ENCODE measurements at regions not wholly inside any gene's neighbourhood (a gene's known extent, or its start where the extent isn't known, plus 50 kb on each side); places are given as distances from the start of the nearest gene placed in this dataset.

- Histone ChIP-seq H3K9me3 (ENCODE audit: low read depth) (no peaks in the 10 kb centered on the region), H3K36me3 (replicated peaks; ENCODE audit: insufficient read depth, low read depth) (no peaks in the 10 kb centered on the region), H2AFZ (no peak overlapping the region), H4K20me1 (ENCODE audit: insufficient read depth, poor library complexity, severe bottlenecking) (no peaks in the 10 kb centered on the region), H3K4me2 (no peak overlapping the region), H3K9me2 (replicated peaks; ENCODE audit: insufficient read depth) (no peaks in the 10 kb centered on the region), H3K27me3 (no peaks in the 10 kb centered on the region), H3K79me2 (no peaks in the 10 kb centered on the region), H3K4me3 (no peak overlapping the region), H3K4me1 (ENCODE audit: insufficient read depth) (no peaks in the 10 kb centered on the region), H3K27ac (no peak overlapping the region)
- DNase-seq (ENCODE audit: low spot score), result no peak
- TF ChIP-seq EZH2phosphoT487 (IDR thresholded peaks at IDR 0.05; ENCODE audit: low read depth, severe bottlenecking, unreplicated experiment) (no peak), CTCF (IDR thresholded peaks at IDR 0.05; ENCODE audit: poor library complexity) (no peak), EZH2 (IDR thresholded peaks at IDR 0.05; ENCODE audit: borderline replicate concordance) (no peak)
- WGBS (ENCODE audit: low lambda C conversion rate, missing lambda C conversion rate), result 58% methylated on average over 3 of the region's 3 CpGs
Measured at GRCh38 chr5:109944461-109944860, 254.7 kb downstream of the MAN2A1 start.

DNA sequence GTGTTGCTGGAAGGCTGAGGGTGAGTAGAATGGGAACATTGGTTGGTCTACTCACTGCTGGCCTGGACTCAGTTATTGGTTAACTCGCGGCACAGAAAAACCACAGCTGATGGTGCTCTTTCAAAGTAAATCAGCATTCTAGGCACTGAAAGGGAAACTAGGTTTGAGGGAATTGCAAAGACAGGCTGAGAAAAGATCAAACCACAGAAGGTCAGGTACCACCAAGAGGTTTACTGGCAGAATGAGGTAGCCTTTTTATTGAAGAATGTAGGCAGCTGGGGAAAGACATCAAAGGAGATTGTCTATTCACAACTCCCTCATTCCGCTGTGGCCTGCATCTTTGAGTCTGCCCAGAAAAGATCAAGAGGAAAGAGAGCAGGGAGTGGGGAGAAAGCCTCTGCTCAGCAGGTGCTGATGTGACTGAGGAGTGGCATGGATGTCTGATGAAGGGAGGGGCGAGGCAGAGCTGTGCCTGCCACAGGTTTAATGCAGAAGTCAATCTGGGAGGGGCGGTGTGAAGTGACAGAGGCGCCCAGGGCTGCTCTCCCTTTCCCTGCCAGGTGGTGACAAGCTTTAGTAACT lies 255.5 kb downstream of the MAN2A1 start:
- WGBS (ENCODE audit: low lambda C conversion rate, missing lambda C conversion rate), result 74% methylated on average over 6 of the region's 6 CpGs
- no peaks in the 10 kb centered on the region for H3K9me2 ChIP-seq (replicated peaks; ENCODE audit: insufficient read depth)
- no peak overlapping the region for H2AFZ ChIP-seq
- no peak for DNase-seq (ENCODE audit: low spot score)
- no peaks in the 10 kb centered on the region for H3K36me3 ChIP-seq (replicated peaks; ENCODE audit: insufficient read depth, low read depth)
- H4K20me1 ChIP-seq (ENCODE audit: insufficient read depth, poor library complexity, severe bottlenecking), result no peaks in the 10 kb centered on the region
- H3K4me1 ChIP-seq (ENCODE audit: insufficient read depth), result no peaks in the 10 kb centered on the region
- no peak overlapping the region for H3K27ac ChIP-seq
- no peak overlapping the region for H3K4me3 ChIP-seq
- H3K4me2 ChIP-seq, result no peak overlapping the region
- no peaks in the 10 kb centered on the region for H3K9me3 ChIP-seq (ENCODE audit: low read depth)
- H3K79me2 ChIP-seq, result no peaks in the 10 kb centered on the region
- no peaks in the 10 kb centered on the region for H3K27me3 ChIP-seq
- TF ChIP-seq EZH2 (IDR thresholded peaks at IDR 0.05; ENCODE audit: borderline replicate concordance), result no peak
- no peak for TF ChIP-seq EZH2phosphoT487 (IDR thresholded peaks at IDR 0.05; ENCODE audit: low read depth, severe bottlenecking, unreplicated experiment)
- TF ChIP-seq CTCF (IDR thresholded peaks at IDR 0.05; ENCODE audit: poor library complexity), result no peak

DNA sequence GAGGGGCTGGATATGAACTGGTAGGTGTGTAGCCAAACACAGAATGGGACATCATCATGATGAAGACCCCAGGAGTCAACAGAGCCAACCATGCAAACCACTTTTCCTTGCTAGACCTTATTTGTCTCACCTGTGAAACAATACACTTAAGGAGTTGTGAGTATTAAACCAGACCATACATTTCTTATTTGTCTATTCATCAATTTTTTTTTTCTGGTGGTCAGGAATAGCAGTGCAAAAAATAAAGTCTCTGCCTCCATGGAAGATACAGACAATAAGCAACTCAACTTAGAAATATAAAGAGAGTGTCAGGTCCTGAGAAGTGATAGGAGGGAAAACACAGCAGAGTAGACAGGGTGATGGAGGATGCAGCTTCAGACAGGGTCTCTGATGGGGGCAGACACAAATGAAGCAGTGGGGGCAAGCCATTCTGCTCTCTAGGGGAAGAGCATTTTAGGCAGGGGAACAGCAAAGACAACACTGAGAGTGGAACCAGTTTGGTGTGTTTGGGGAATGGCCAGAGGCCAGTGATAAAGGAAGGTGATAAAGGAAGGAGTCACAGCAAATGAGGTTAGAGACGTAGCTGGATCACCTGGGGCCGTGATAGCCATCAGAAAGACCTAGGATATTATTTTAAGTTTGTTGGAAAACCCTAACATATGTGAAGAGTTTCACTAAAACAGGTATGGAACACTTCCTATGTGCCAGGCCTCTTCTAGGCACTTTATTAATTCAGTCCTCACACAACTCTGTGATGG lies 256.2 kb downstream of the MAN2A1 start:
- Histone ChIP-seq H3K27me3 (no peaks in the 10 kb centered on the region), H4K20me1 (ENCODE audit: insufficient read depth, poor library complexity, severe bottlenecking) (no peaks in the 10 kb centered on the region), H3K4me3 (no peak overlapping the region), H3K79me2 (no peaks in the 10 kb centered on the region), H2AFZ (no peak overlapping the region), H3K9me2 (replicated peaks; ENCODE audit: insufficient read depth) (no peaks in the 10 kb centered on the region), H3K4me1 (ENCODE audit: insufficient read depth) (no peaks in the 10 kb centered on the region), H3K27ac (no peak overlapping the region), H3K4me2 (no peak overlapping the region), H3K36me3 (replicated peaks; ENCODE audit: insufficient read depth, low read depth) (no peaks in the 10 kb centered on the region), H3K9me3 (ENCODE audit: low read depth) (no peaks in the 10 kb centered on the region)
- WGBS (ENCODE audit: low lambda C conversion rate, missing lambda C conversion rate), result 73% methylated on average over 2 of the region's 2 CpGs
- TF ChIP-seq EZH2 (IDR thresholded peaks at IDR 0.05; ENCODE audit: borderline replicate concordance), result no peak
- DNase-seq (ENCODE audit: low spot score), result no peak

GRCh38 chr5:109946610-109947009 lies 256.9 kb downstream of the MAN2A1 start:
- 89% methylated on average over 4 of the region's 4 CpGs for whole genome bisulfite sequencing (ENCODE audit: low lambda C conversion rate, missing lambda C conversion rate)
- H2AFZ ChIP-seq, result no peak overlapping the region

More at GRCh38 chr5:109946610-109947009, 256.9 kb downstream of the MAN2A1 start:
- Histone ChIP-seq H3K4me2 (no peak overlapping the region), H4K20me1 (ENCODE audit: insufficient read depth, poor library complexity, severe bottlenecking) (no peaks in the 10 kb centered on the region), H3K27me3 (no peaks in the 10 kb centered on the region), H3K36me3 (replicated peaks; ENCODE audit: insufficient read depth, low read depth) (no peaks in the 10 kb centered on the region), H3K4me3 (no peak overlapping the region), H3K9me3 (ENCODE audit: low read depth) (no peaks in the 10 kb centered on the region), H3K4me1 (ENCODE audit: insufficient read depth) (no peaks in the 10 kb centered on the region), H3K9me2 (replicated peaks; ENCODE audit: insufficient read depth) (no peaks in the 10 kb centered on the region), H3K79me2 (no peaks in the 10 kb centered on the region), H3K27ac (no peak overlapping the region)
- no peak for DNase-seq (ENCODE audit: low spot score)
- TF ChIP-seq CTCF (IDR thresholded peaks at IDR 0.05; ENCODE audit: poor library complexity), result no peak
- TF ChIP-seq EZH2 (IDR thresholded peaks at IDR 0.05; ENCODE audit: borderline replicate concordance), result no peak
- TF ChIP-seq EZH2phosphoT487 (IDR thresholded peaks at IDR 0.05; ENCODE audit: low read depth, severe bottlenecking, unreplicated experiment), result no peak

Measured in hepatocyte (in vitro differentiated cells).